ENCODE measurements at regions not wholly inside any gene's neighbourhood (a gene's known extent, or its start where the extent isn't known, plus 50 kb on each side); places are given as distances from the start of the nearest gene placed in this dataset.

DNA sequence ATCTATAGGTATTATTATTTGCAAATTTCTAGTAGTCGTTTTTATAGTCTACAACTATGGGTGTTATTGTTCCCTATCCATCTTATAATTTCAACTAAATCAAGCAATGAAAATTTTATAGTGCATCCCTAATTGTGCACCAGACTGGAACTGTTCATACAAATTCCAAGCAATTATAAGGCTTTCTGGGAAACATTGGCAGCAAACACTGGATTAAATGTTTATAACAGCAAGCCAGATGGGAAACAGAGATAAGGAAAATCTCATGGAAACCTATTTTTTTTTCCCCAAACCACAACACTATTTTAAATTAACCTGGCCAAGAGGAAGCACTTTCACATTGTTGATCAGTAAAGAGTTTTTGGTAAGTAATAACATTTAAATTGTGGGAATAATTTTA, 524.3 kb downstream of the RASEF start:
- intact Hi-C loops (cut with DNase I), result loop anchor here in 3 of 10 donors (5.0 to 10.0 kb wide), 2 partner anchors 66 to 69 kb away; no protein-coding TSS in a partner anchor
- no peaks in the 10 kb centered on the region for H3K36me3 ChIP-seq
- H3K27me3 ChIP-seq, result no peaks in the 10 kb centered on the region
- H3K4me3 ChIP-seq, result no peak overlapping the region
- peaks cover 0 to 14% (median 0%) of the 10 kb centered on the region in 9 donors for H3K4me1 ChIP-seq
- no peak for DNase-seq
- no peak for ATAC-seq
- no peak for TF ChIP-seq CTCF (IDR thresholded peaks at IDR 0.05)
- WGBS, 2 donors, result 55 to 72% methylated on average over 1 of the region's 1 CpG
- no peak overlapping the region for H3K27ac ChIP-seq
- no peaks in the 10 kb centered on the region for H3K9me3 ChIP-seq

- peaks cover 0 to 14% (median 0%) of the 10 kb centered on the region in 9 donors for H3K4me1 ChIP-seq
- no peak overlapping the region for H3K27ac ChIP-seq
- no peaks in the 10 kb centered on the region for H3K9me3 ChIP-seq
- 75 to 86% methylated on average over 2 of the region's 2 CpGs for WGBS, 2 donors
- DNase-seq (no peak), ATAC-seq (no peak)
- no peaks in the 10 kb centered on the region for H3K27me3 ChIP-seq
- no peaks in the 10 kb centered on the region for H3K36me3 ChIP-seq
- no peak for TF ChIP-seq CTCF (IDR thresholded peaks at IDR 0.05)
- intact Hi-C loops (cut with DNase I), result loop anchor here in 3 of 10 donors (5.0 to 10.0 kb wide), 2 partner anchors 66 to 68 kb away; no protein-coding TSS in a partner anchor
- H3K4me3 ChIP-seq, result no peak overlapping the region
Observed at GRCh38 chr9:82539146-82539545, 523.8 kb downstream of the RASEF start.

DNA sequence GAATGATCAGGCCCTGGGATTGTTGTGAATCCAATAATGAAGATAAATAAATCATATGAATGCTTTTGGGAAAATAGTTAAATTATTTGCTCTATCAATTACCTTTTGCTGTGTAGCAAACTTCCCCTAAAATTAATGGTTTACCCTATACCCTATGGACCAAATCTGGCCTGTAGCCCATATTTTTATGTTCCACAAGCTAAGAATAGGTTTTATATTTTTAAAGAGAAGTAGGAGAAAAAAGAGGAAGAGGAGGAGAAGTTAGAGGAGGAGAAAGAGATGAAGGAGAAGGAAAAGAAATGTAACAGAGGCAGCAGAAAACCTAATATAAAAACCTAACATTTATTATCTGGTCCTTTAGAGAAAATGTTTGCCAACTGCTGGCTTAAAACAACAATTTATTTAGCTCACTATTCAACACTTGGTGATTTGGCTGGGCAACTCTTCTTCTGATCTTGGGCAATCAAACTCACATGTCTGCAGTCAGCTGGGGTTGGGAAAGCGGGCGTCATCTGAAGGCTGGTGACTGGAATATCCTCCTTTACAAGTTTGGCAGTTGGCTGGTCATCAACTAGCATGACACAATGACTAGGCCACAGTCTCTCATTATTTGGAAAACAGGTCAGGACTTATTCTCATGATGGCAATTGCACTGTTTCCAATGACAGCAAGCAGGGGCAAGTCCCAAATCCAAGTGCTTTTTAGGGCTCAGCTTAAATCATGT, 522.9 kb downstream of the RASEF start:
- no peak for TF ChIP-seq CTCF (IDR thresholded peaks at IDR 0.05)
- no peaks in the 10 kb centered on the region for H3K9me3 ChIP-seq
- intact Hi-C loops (cut with DNase I), result loop anchor here in 3 of 10 donors (5.0 to 10.0 kb wide), 2 partner anchors 65 to 67 kb away; no protein-coding TSS in a partner anchor
- H3K4me3 ChIP-seq, result no peak overlapping the region
- peaks cover 0 to 14% (median 0%) of the 10 kb centered on the region in 9 donors for H3K4me1 ChIP-seq
- WGBS, 2 donors, result 93 to 96% methylated on average over 2 of the region's 2 CpGs
- H3K36me3 ChIP-seq, result no peaks in the 10 kb centered on the region
- no peak overlapping the region for H3K27ac ChIP-seq
- no peak for ATAC-seq
- no peak for DNase-seq
- no peaks in the 10 kb centered on the region for H3K27me3 ChIP-seq

- Histone ChIP-seq H3K4me3 (no peak overlapping the region), H3K27me3 (no peaks in the 10 kb centered on the region), H3K27ac (no peak overlapping the region), H3K4me1 (peaks cover 0 to 9% (median 0%) of the 10 kb centered on the region in 9 donors), H3K36me3 (no peaks in the 10 kb centered on the region), H3K9me3 (no peaks in the 10 kb centered on the region)
- no peak for DNase-seq
- no peak for ATAC-seq
- intact Hi-C loops (cut with DNase I), result no loop called here
- no peak for TF ChIP-seq CTCF (IDR thresholded peaks at IDR 0.05)
Observed at GRCh38 chr9:82543726-82544125, 519.2 kb downstream of the RASEF start.

Measured in heart right ventricle (tissue), 16 donors.